Chondrocyte (in vitro differentiated cells): ENCODE measurements at regions not wholly inside any gene's neighbourhood (a gene's known extent, or its start where the extent isn't known, plus 50 kb on each side); places are given as distances from the start of the nearest gene placed in this dataset.

ENCODE experiments used
- DNase-seq: peaks from one replicate; pipeline ENCODE4 v3.0.0; 2021; ENCODE audit warnings: mixed read lengths, low spot score
- H3K27ac Mint-ChIP-seq: one replicate; pipeline ENCODE4 v1.8.0; 2021; ENCODE audit warnings: mild to moderate bottlenecking, moderate library complexity, mixed read lengths; ENCODE audit not compliant: unreplicated experiment
- H3K27me3 Mint-ChIP-seq: 2 replicates; pipeline ENCODE4 v1.8.0; 2021; ENCODE audit warnings: low read depth, mixed read lengths
- H3K36me3 Mint-ChIP-seq: 2 replicates; pipeline ENCODE4 v1.8.0; 2021; ENCODE audit warnings: low read depth, mixed read lengths
- H3K4me1 Mint-ChIP-seq: 2 replicates; pipeline ENCODE4 v1.8.0; 2021; ENCODE audit warnings: low read depth, mild to moderate bottlenecking, mixed read lengths
- H3K4me3 Mint-ChIP-seq: one replicate; pipeline ENCODE4 v1.8.0; 2021; ENCODE audit warnings: mild to moderate bottlenecking, moderate library complexity, mixed read lengths; ENCODE audit not compliant: unreplicated experiment
- H3K9me3 Mint-ChIP-seq: 2 replicates; pipeline ENCODE4 v1.8.0; 2021; ENCODE audit warnings: low read depth, mixed read lengths
- CTCF ChIP-seq: fragments of 200-600 bp; sonication (generic); IDR thresholded peaks from 2 replicates; pipeline ENCODE4 v1.5.0; 2021; ENCODE audit warnings: antibody characterized with exemption, mild to moderate bottlenecking, moderate library complexity

GRCh38 chr16:72309001-72309400, 137.0 kb upstream of the PMFBP1 start:
- H3K27ac Mint-ChIP-seq = no peak overlapping the region
- peaks cover 24% of the 10 kb centered on the region for H3K9me3 Mint-ChIP-seq
- TF ChIP-seq CTCF = no peak
- peaks cover 10% of the 10 kb centered on the region for H3K4me1 Mint-ChIP-seq
- H3K36me3 Mint-ChIP-seq = peaks cover 6% of the 10 kb centered on the region
- no peak for DNase-seq
- H3K4me3 Mint-ChIP-seq = no peak overlapping the region
- H3K27me3 Mint-ChIP-seq = no peaks in the 10 kb centered on the region

GRCh38 chr16:72308396-72308795, 136.4 kb upstream of the PMFBP1 start:
- peaks cover 24% of the 10 kb centered on the region for H3K9me3 Mint-ChIP-seq
- no peak for DNase-seq
- TF ChIP-seq CTCF = no peak
- peaks cover 6% of the 10 kb centered on the region for H3K36me3 Mint-ChIP-seq
- peaks cover 10% of the 10 kb centered on the region for H3K4me1 Mint-ChIP-seq
- H3K27ac Mint-ChIP-seq = no peak overlapping the region
- no peak overlapping the region for H3K4me3 Mint-ChIP-seq
- H3K27me3 Mint-ChIP-seq = no peaks in the 10 kb centered on the region

- H3K9me3 Mint-ChIP-seq = peaks cover 5% of the 10 kb centered on the region
- no peak overlapping the region for H3K4me3 Mint-ChIP-seq
- DNase-seq = no peak
- H3K27ac Mint-ChIP-seq = no peak overlapping the region
- H3K36me3 Mint-ChIP-seq = peaks cover 3% of the 10 kb centered on the region
- H3K4me1 Mint-ChIP-seq = peaks cover 4% of the 10 kb centered on the region
- no peak for TF ChIP-seq CTCF
- no peaks in the 10 kb centered on the region for H3K27me3 Mint-ChIP-seq
These were observed 130.4 kb upstream of the PMFBP1 start for GRCh38 chr16:72302332-72302731.

- H3K27me3 Mint-ChIP-seq = no peaks in the 10 kb centered on the region
These were observed 129.7 kb upstream of the PMFBP1 start for GRCh38 chr16:72301523-72302236.

GRCh38 chr16:72300892-72301291, 128.9 kb upstream of the PMFBP1 start:
- Mint-ChIP-seq H3K4me3 (no peak overlapping the region), H3K36me3 (peaks cover under 1% of the 10 kb centered on the region), H3K4me1 (peaks cover 4% of the 10 kb centered on the region), H3K27ac (no peak overlapping the region), H3K9me3 (peaks cover 5% of the 10 kb centered on the region), H3K27me3 (no peaks in the 10 kb centered on the region)
- DNase-seq = no peak
- TF ChIP-seq CTCF = no peak

More at GRCh38 chr16:72301523-72302236, 129.7 kb upstream of the PMFBP1 start:
- peaks cover 5% of the 10 kb centered on the region for H3K9me3 Mint-ChIP-seq
- peaks cover 3% of the 10 kb centered on the region for H3K36me3 Mint-ChIP-seq
- H3K4me3 Mint-ChIP-seq = no peak overlapping the region
- peaks cover 4% of the 10 kb centered on the region for H3K4me1 Mint-ChIP-seq
- TF ChIP-seq CTCF = no peak
- H3K27ac Mint-ChIP-seq = no peak overlapping the region
- no peak for DNase-seq
